ENCODE measurements at regions not wholly inside any gene's neighbourhood (a gene's known extent, or its start where the extent isn't known, plus 50 kb on each side); places are given as distances from the start of the nearest gene placed in this dataset.

- peaks cover 6% of the 10 kb centered on the region for H3K27me3 Mint-ChIP-seq (ENCODE audit: insufficient read depth, low read depth, poor library complexity)
- no peak for TF ChIP-seq CTCF (conservative IDR thresholded peaks at IDR 0.05; ENCODE audit: low read depth in 2 of 2)
- TF ChIP-seq NANOG (IDR thresholded peaks at IDR 0.05; ENCODE audit: borderline replicate concordance): no peak
- TF ChIP-seq POLR2AphosphoS5 (IDR thresholded peaks at IDR 0.05; ENCODE audit: low read depth): no peak
- TF ChIP-seq ZNF331 (CRISPR knock-in tag; IDR thresholded peaks at IDR 0.05; ENCODE audit: low read depth): no peak
Observed at GRCh38 chr2:108111936-108112335, 125.6 kb downstream of the SLC5A7 start.

DNA sequence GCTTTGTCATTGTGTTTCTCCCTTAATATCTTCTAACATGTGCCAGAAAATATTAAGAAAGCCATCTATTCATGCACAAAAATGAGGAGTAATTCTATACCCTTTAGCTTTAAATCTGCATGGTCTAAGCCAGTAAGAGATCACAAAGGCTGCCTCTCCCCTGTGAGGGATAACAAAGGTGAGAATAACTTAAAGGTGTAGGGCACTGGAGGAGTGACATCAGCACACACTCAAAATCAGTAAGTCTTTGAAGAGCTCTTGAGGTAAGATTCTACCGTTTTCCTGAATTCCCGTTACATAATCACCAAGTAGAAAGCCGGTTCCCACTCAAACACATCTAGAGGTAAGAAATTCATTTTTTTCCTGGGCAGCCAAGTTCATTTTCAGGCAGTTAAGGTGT is 123.9 kb upstream of the SULT1C3 start:
- DNase-seq (ENCODE audit: low spot score) (peak; percentile 3), ATAC-seq (peak; percentile 52)
- H3K27me3 Mint-ChIP-seq (ENCODE audit: insufficient read depth, low read depth, poor library complexity): peaks cover 2% of the 10 kb centered on the region
- H3K27ac Mint-ChIP-seq: no peak overlapping the region; the same call in 1 of the 2 replicates
- H3K36me3 Mint-ChIP-seq (ENCODE audit: low read depth): peaks cover 13% of the 10 kb centered on the region
- no peak overlapping the region for H3K4me3 ChIP-seq
- peak overlapping the region; percentile 72; the same call in 1 of the 2 replicates for H2AFZ ChIP-seq
- peaks cover 13% of the 10 kb centered on the region for H3K4me1 ChIP-seq (ENCODE audit: insufficient read depth)
- H3K27ac ChIP-seq (ENCODE audit: low read depth): no peak overlapping the region
- no peak overlapping the region for H3K4me2 ChIP-seq
- TF ChIP-seq STAT1 (IDR thresholded peaks at IDR 0.05; ENCODE audit: unreplicated experiment) (no peak), NANOG (IDR thresholded peaks at IDR 0.05; ENCODE audit: borderline replicate concordance) (no peak), REST (IDR thresholded peaks at IDR 0.05; ENCODE audit: unreplicated experiment) (no peak)
- peaks cover 10% of the 10 kb centered on the region for H3K9me3 Mint-ChIP-seq
- H3K79me2 ChIP-seq (replicated peaks; ENCODE audit: insufficient read depth): no peaks in the 10 kb centered on the region
- H4K20me1 ChIP-seq (replicated peaks; ENCODE audit: insufficient read depth): no peaks in the 10 kb centered on the region
- H3K36me3 ChIP-seq (ENCODE audit: insufficient read depth): no peaks in the 10 kb centered on the region
- H3F3A ChIP-seq (replicated peaks; ENCODE audit: low read depth): no peaks in the 10 kb centered on the region
- H3K27me3 ChIP-seq (ENCODE audit: insufficient read depth): no peaks in the 10 kb centered on the region
- no peak overlapping the region for H3K4me3 Mint-ChIP-seq
- H3K9me2 ChIP-seq (ENCODE audit: insufficient read depth): peaks cover 29% of the 10 kb centered on the region
- H3K4me1 Mint-ChIP-seq: peaks cover 18% of the 10 kb centered on the region

More at GRCh38 chr2:108111936-108112335, 125.6 kb downstream of the SLC5A7 start:
- H3K4me3 Mint-ChIP-seq: no peak overlapping the region
- Histone ChIP-seq H3K9me2 (ENCODE audit: insufficient read depth) (peaks cover 29% of the 10 kb centered on the region), H3K4me2 (peak overlapping the region; percentile 61), H4K20me1 (replicated peaks; ENCODE audit: insufficient read depth) (no peaks in the 10 kb centered on the region), H3K27me3 (ENCODE audit: insufficient read depth) (no peaks in the 10 kb centered on the region), H3K79me2 (replicated peaks; ENCODE audit: insufficient read depth) (no peaks in the 10 kb centered on the region), H3K36me3 (ENCODE audit: insufficient read depth) (0 out of 2 replicates have a peak, but pooled peaks cover 10% of the 10 kb centered on the region), H2AFZ (0 out of 2 replicates have a peak overlapping the region, but pooled peaks have one; percentile 3), H3F3A (replicated peaks; ENCODE audit: low read depth) (no peaks in the 10 kb centered on the region), H3K4me3 (peak overlapping the region; percentile 10; the same call in 1 of the 2 replicates), H3K4me1 (ENCODE audit: insufficient read depth) (peaks cover 21% of the 10 kb centered on the region), H3K27ac (ENCODE audit: low read depth) (peak overlapping the region; percentile 76)
- peaks cover 24% of the 10 kb centered on the region for H3K9me3 Mint-ChIP-seq
- H3K4me1 Mint-ChIP-seq: peaks cover 22% of the 10 kb centered on the region
- ATAC-seq: no peak
- peaks cover 27% of the 10 kb centered on the region for H3K36me3 Mint-ChIP-seq (ENCODE audit: low read depth)
- H3K27ac Mint-ChIP-seq: peak overlapping the region; percentile 77; the same call in 1 of the 2 replicates
- no peak for DNase-seq (ENCODE audit: low spot score)
